A549 (cell line): ENCODE measurements at regions not wholly inside any gene's neighbourhood (a gene's known extent, or its start where the extent isn't known, plus 50 kb on each side); places are given as distances from the start of the nearest gene placed in this dataset.

Source experiments
- CTCF ChIP-seq: fragments of >200 bp; sonication (Bioruptor Twin); formaldehyde crosslinking; IDR thresholded peaks from 3 replicates; pipeline ENCODE4 v1.5.1; 2016
- MYC ChIP-seq: IDR thresholded peaks from 2 replicates; pipeline ENCODE4 v1.6.1; 2012; ENCODE audit warnings: mild to moderate bottlenecking, inconsistent platforms, low read length, improper control_type of control experiment, borderline replicate concordance
- POLR2A ChIP-seq: IDR thresholded peaks from 2 replicates; pipeline ENCODE4 v1.6.1; 2012; ENCODE audit warnings: mild to moderate bottlenecking, low read length
- SREBF2 ChIP-seq: fragments of 450-650 bp; IDR thresholded peaks from 2 replicates; pipeline ENCODE4 v1.6.1; 2014; ENCODE audit warnings: mild to moderate bottlenecking, moderate library complexity
- ZFP36 ChIP-seq: fragments of 450-650 bp; IDR thresholded peaks from 2 replicates; pipeline ENCODE4 v1.6.1; 2014; ENCODE audit warnings: borderline replicate concordance; ENCODE audit not compliant: partially characterized antibody

GRCh38 chr2:3108710-3109702, 268.6 kb downstream of the EIPR1 start:
- no peak for TF ChIP-seq SREBF2
- TF ChIP-seq CTCF, result no peak
- no peak for TF ChIP-seq MYC
- TF ChIP-seq POLR2A, result peak; percentile 6; the same call in 1 of the 2 replicates
- TF ChIP-seq ZFP36, result no peak
